K562 (cell line): ENCODE measurements at regions not wholly inside any gene's neighbourhood (a gene's known extent, or its start where the extent isn't known, plus 50 kb on each side); places are given as distances from the start of the nearest gene placed in this dataset.

Experiments used
- ATAC-seq: fragments of 200-7000 bp; cut with Tn5 transposase; 3 replicates; pipeline ENCODE4 v1.9.1; 2020; ENCODE audit warnings: moderate library complexity
- BruUV-seq: library from RNA; stranded (reverse); fragments of 400-500 nt; replicated peaks from 2 replicates; lab custom pipeline; 2021; lab: Mats Ljungman, UMichigan
- CTCF ChIA-PET: fragments of 300-600 bp; formaldehyde crosslinking; extraction: SDS; loops from one replicate; lab custom pipeline; 2021; ENCODE audit warnings: low intra/inter-chr PET ratio; lab: Yijun Ruan, JAX
- POLR2A ChIA-PET: fragments of 300-600, 350-650 bp; sonication (Branson Sonifier 250); formaldehyde crosslinking; extraction: SDS; loops from one replicate; lab custom pipeline; 2021; ENCODE audit warnings: antibody characterized with exemption, inconsistent platforms; lab: Yijun Ruan, JAX
- DNase-seq, 4 experiments: peaks; one replicate each; pipeline versions ENCODE4 v3.0.0 to v3.0.0-alpha.2; 2011 to 2018; ENCODE audit warnings: low spot score in 3 of 4, mixed read lengths in 3 of 4; ENCODE audit errors: extremely low read depth in 1 of 4
- FAIRE-seq: peaks from 2 replicates; lab custom pipeline; 2011; peaks lifted over from hg19 to GRCh38; lab: Jason Lieb, UNC
- H2AFZ ChIP-seq: 2 replicates; pipeline ENCODE4 v1.6.0; 2011; ENCODE audit warnings: low read depth, low read length, control low read depth, inconsistent platforms
- H3K27ac ChIP-seq: fragments of 200-600 bp; 3 replicates; pipeline ENCODE4 v1.8.0; 2011; ENCODE audit warnings: low read depth, mild to moderate bottlenecking, control low read depth, inconsistent platforms, low read length, moderate library complexity, mixed read lengths; ENCODE audit errors: extremely low read depth
- H3K27me3 ChIP-seq, 2 experiments: fragments of 300-600 bp in 1 of 2; 2 replicates in 1 of 2; 3 replicates in 1 of 2; pipeline versions ENCODE4 v1.6.0 to v1.8.0; 2011; ENCODE audit warnings: inconsistent platforms in 2 of 2, low read length in 2 of 2, mild to moderate bottlenecking in 1 of 2, mixed read lengths in 1 of 2, moderate library complexity in 1 of 2; ENCODE audit not compliant: control insufficient read depth in 2 of 2, insufficient read depth in 2 of 2
- H3K36me3 ChIP-seq: fragments of 300-600 bp; 3 replicates; pipeline ENCODE4 v1.8.0; 2011; ENCODE audit warnings: mild to moderate bottlenecking, low read length, inconsistent platforms; ENCODE audit not compliant: control insufficient read depth, insufficient read depth
- H3K4me1 ChIP-seq, 2 experiments: fragments of 200-600 bp in 1 of 2; replicated peaks in 1 of 2; 2 replicates in 1 of 2; 3 replicates in 1 of 2; pipeline versions ENCODE4 v1.5.1 to v1.8.0; 2011; ENCODE audit warnings: inconsistent platforms in 2 of 2, low read length in 2 of 2, mild to moderate bottlenecking in 1 of 2, mixed read lengths in 1 of 2, moderate library complexity in 1 of 2; ENCODE audit not compliant: control insufficient read depth in 2 of 2, insufficient read depth in 2 of 2
- H3K4me2 ChIP-seq: 2 replicates; pipeline ENCODE4 v1.6.1; 2011; ENCODE audit warnings: low read length, control low read depth, inconsistent platforms, mixed read lengths; ENCODE audit not compliant: insufficient read depth
- H3K4me3 ChIP-seq: fragments of 200-600 bp; sonication (generic), shearing (Covaris generic); 2 replicates; pipeline ENCODE4 v1.5.1; 2016; ENCODE audit warnings: control low read depth, inconsistent platforms
- H3K79me2 ChIP-seq: fragments of 200-600 bp; 3 replicates; pipeline ENCODE4 v1.8.0; 2011; ENCODE audit warnings: low read length, inconsistent platforms; ENCODE audit not compliant: control insufficient read depth, insufficient read depth
- H3K9ac ChIP-seq, 2 experiments: 2 replicates each; pipeline versions ENCODE4 v1.6.0 to v1.6.1; 2011; ENCODE audit warnings: low read depth in 2 of 2, low read length in 2 of 2, control low read depth in 1 of 2, inconsistent platforms in 1 of 2, mild to moderate bottlenecking in 1 of 2, mixed read lengths in 1 of 2; ENCODE audit not compliant: insufficient read depth in 1 of 2
- H3K9me1 ChIP-seq: one replicate; pipeline ENCODE4 v1.6.0; 2011; ENCODE audit warnings: inconsistent platforms, mild to moderate bottlenecking, low read length, moderate library complexity; ENCODE audit not compliant: control insufficient read depth, insufficient read depth
- H3K9me3 ChIP-seq: replicated peaks from 2 replicates; pipeline ENCODE4 v1.5.1; 2011; ENCODE audit warnings: low read depth, low read length, inconsistent platforms; ENCODE audit not compliant: control insufficient read depth, insufficient read depth
- H4K20me1 ChIP-seq: replicated peaks from 2 replicates; pipeline ENCODE4 v1.6.1; 2011; ENCODE audit warnings: low read length, inconsistent platforms, mixed read lengths; ENCODE audit not compliant: control insufficient read depth, insufficient read depth
- CREB5 ChIP-seq: fragments of 250-450 bp; sonication (Bioruptor Pico); IDR thresholded peaks from 2 replicates; pipeline ENCODE4 v1.5.0; 2020; ENCODE audit warnings: mild to moderate bottlenecking
- NFIC ChIP-seq: fragments of 450-650 bp; IDR thresholded peaks from 2 replicates; pipeline ENCODE4 v1.6.1; 2017; ENCODE audit warnings: mild to moderate bottlenecking, inconsistent platforms
- SMAD3 ChIP-seq: fragments of 450-650 bp; formaldehyde crosslinking; conservative IDR thresholded peaks from 2 replicates; pipeline ENCODE4 v1.4.0; 2020; ENCODE audit warnings: mild to moderate bottlenecking
- TFE3 ChIP-seq: fragments of 450-650 bp; formaldehyde crosslinking; IDR thresholded peaks from 2 replicates; pipeline ENCODE4 v1.4.0; 2020; ENCODE audit warnings: mild to moderate bottlenecking, mixed read lengths
- USF2 ChIP-seq: sonication (generic); formaldehyde crosslinking; IDR thresholded peaks from 2 replicates; pipeline ENCODE4 v1.5.0; 2020; ENCODE audit warnings: missing genetic modification reagents
- ZNF253 ChIP-seq: fragments of 250-450 bp; sonication (Bioruptor Pico); conservative IDR thresholded peaks from 2 replicates; pipeline ENCODE4 v1.6.1; 2021; ENCODE audit warnings: mild to moderate bottlenecking
- WGBS: fragments of 100-300 bp; shearing (Covaris generic); methylation state at CpG from one replicate; pipeline ENCODE4 v1.1.6; 2016; ENCODE audit warnings: low coverage, mixed read lengths; ENCODE audit not compliant: insufficient coverage; ENCODE audit errors: missing lambda C conversion rate; 5-methylcytosine and 5-hydroxymethylcytosine counted together
- in situ Hi-C: fragments of 300-500 bp; cut with MboI; formaldehyde crosslinking; loops from 4 replicates; pipeline ENCODE4 v1.15.0; 2018; ENCODE audit warnings: inconsistent platforms, mixed read lengths
- intact Hi-C: fragments of 100-400 bp; cut with micrococcal nuclease; formaldehyde crosslinking; loops from 2 replicates; pipeline ENCODE4 v1.14.2; 2022

GRCh38 chr17:79543531-79543930 lies 67.3 kb downstream of the RBFOX3 start:
- H3K9me3 ChIP-seq = no peaks in the 10 kb centered on the region
- no peak for FAIRE-seq
- intact Hi-C loops = no loop called here
- no peak overlapping the region for H3K9ac ChIP-seq
- no peaks in the 10 kb centered on the region for H3K79me2 ChIP-seq
- ATAC-seq = no peak
- H4K20me1 ChIP-seq = peaks cover 10% of the 10 kb centered on the region; the same call in 1 of the 2 replicates
- H3K9me1 ChIP-seq = peaks cover 3% of the 10 kb centered on the region
- WGBS = 2% methylated on average over 14 of the region's 15 CpGs
- in situ Hi-C loops = no loop called here
- H3K27me3 ChIP-seq = peaks cover 34 to 76% of the 10 kb centered on the region in 2 experiments; a peak in 4 of 5 replicates
- TF ChIP-seq CREB5 (no peak), SMAD3 (CRISPR knock-in tag) (no peak), NFIC (peak; percentile 51; the same call in 1 of the 2 replicates), ZNF253 (CRISPR knock-in tag) (no peak)
- POLR2A ChIA-PET = interaction anchor here (0.7 kb wide), 1 partner anchor 46 kb away, joined by 3 read pairs; no protein-coding TSS in a partner anchor
- CTCF ChIA-PET = no interaction called here
- BruUV-seq = no TSS peak
- DNase-seq = no peak
- H3K4me1 ChIP-seq = no peaks in the 10 kb centered on the region
- no peak overlapping the region for H3K27ac ChIP-seq
- no peak overlapping the region for H2AFZ ChIP-seq
- H3K4me2 ChIP-seq = no peak overlapping the region
- no peak overlapping the region for H3K4me3 ChIP-seq
- H3K36me3 ChIP-seq = no peaks in the 10 kb centered on the region

- no peaks in the 10 kb centered on the region for H3K36me3 ChIP-seq
- no peaks in the 10 kb centered on the region for H3K4me1 ChIP-seq
- ATAC-seq (no peak), FAIRE-seq (no peak), DNase-seq (no peak)
- H3K9me1 ChIP-seq = peaks cover 3% of the 10 kb centered on the region
- TF ChIP-seq TFE3 (CRISPR knock-in tag) = peak; percentile 28; the same call in 1 of the 2 replicates
- TF ChIP-seq USF2 (CRISPR knock-in tag) = no peak
- H3K9ac ChIP-seq = no peak overlapping the region
- H3K79me2 ChIP-seq = no peaks in the 10 kb centered on the region
- peaks cover 10% of the 10 kb centered on the region; the same call in 1 of the 2 replicates for H4K20me1 ChIP-seq
- H3K4me3 ChIP-seq = no peak overlapping the region
- POLR2A ChIA-PET = interaction anchor here (0.6 to 0.7 kb wide), 2 partner anchors 47 to 547 kb away, joined by 3 read pairs; no protein-coding TSS in a partner anchor
- peaks cover 34 to 77% of the 10 kb centered on the region in 2 experiments; a peak in 4 of 5 replicates for H3K27me3 ChIP-seq
- no peak overlapping the region for H3K4me2 ChIP-seq
- 3% methylated on average over 8 of the region's 8 CpGs for WGBS
- no peak overlapping the region for H2AFZ ChIP-seq
- BruUV-seq = no TSS peak
- intact Hi-C loops = no loop called here
- H3K9me3 ChIP-seq = no peaks in the 10 kb centered on the region
- in situ Hi-C loops = no loop called here
- no peak overlapping the region for H3K27ac ChIP-seq
- CTCF ChIA-PET = no interaction called here
Observed at GRCh38 chr17:79542718-79543117, 68.1 kb downstream of the RBFOX3 start.
